ENCODE measurements at regions not wholly inside any gene's neighbourhood (a gene's known extent, or its start where the extent isn't known, plus 50 kb on each side); places are given as distances from the start of the nearest gene placed in this dataset.

GRCh38 chr16:22632606-22633005, 121.9 kb downstream of the NPIPB5 start:
- no peak overlapping the region for H3K4me3 ChIP-seq (ENCODE audit: low read depth, low read length)
- CTCF ChIA-PET: no interaction called here
- no peak for DNase-seq (ENCODE audit: low read depth, low spot score)
- no peak for TF ChIP-seq CTCF (IDR thresholded peaks at IDR 0.05; ENCODE audit: insufficient read depth, low read length, missing control alignments)
- POLR2A ChIA-PET: no interaction called here

- no peak for DNase-seq (ENCODE audit: low read depth, low spot score)
- POLR2A ChIA-PET: no interaction called here
- H3K4me3 ChIP-seq (ENCODE audit: low read depth, low read length): no peak overlapping the region
- TF ChIP-seq CTCF (IDR thresholded peaks at IDR 0.05; ENCODE audit: insufficient read depth, low read length, missing control alignments): no peak
- CTCF ChIA-PET: no interaction called here
Measured at GRCh38 chr16:22633280-22633679, 122.6 kb downstream of the NPIPB5 start.

- CTCF ChIA-PET: interaction anchor here (0.6 kb wide), 1 partner anchor 32 kb away, joined by 3 read pairs; no protein-coding TSS in a partner anchor
- no peak overlapping the region for H3K4me3 ChIP-seq (ENCODE audit: low read depth, low read length)
- POLR2A ChIA-PET: no interaction called here
- no peak for TF ChIP-seq CTCF (IDR thresholded peaks at IDR 0.05; ENCODE audit: insufficient read depth, low read length, missing control alignments)
- no peak for DNase-seq (ENCODE audit: low read depth, low spot score)
Measured at GRCh38 chr16:22633799-22634198, 123.1 kb downstream of the NPIPB5 start.

GRCh38 chr16:22634954-22635353, 124.3 kb downstream of the NPIPB5 start:
- no peak for DNase-seq (ENCODE audit: low read depth, low spot score)
- POLR2A ChIA-PET: no interaction called here
- H3K4me3 ChIP-seq (ENCODE audit: low read depth, low read length): no peak overlapping the region
- CTCF ChIA-PET: no interaction called here
- no peak for TF ChIP-seq CTCF (IDR thresholded peaks at IDR 0.05; ENCODE audit: insufficient read depth, low read length, missing control alignments)

GRCh38 chr16:22635357-22635761, 124.7 kb downstream of the NPIPB5 start:
- H3K4me3 ChIP-seq (ENCODE audit: low read depth, low read length): no peak overlapping the region
- ChIA-PET CTCF (no interaction called here), POLR2A (no interaction called here)
- DNase-seq (ENCODE audit: low read depth, low spot score): no peak
- no peak for TF ChIP-seq CTCF (IDR thresholded peaks at IDR 0.05; ENCODE audit: insufficient read depth, low read length, missing control alignments)

- no peak for DNase-seq (ENCODE audit: low read depth, low spot score)
- ChIA-PET POLR2A (no interaction called here), CTCF (interaction anchor here (0.7 kb wide), 1 partner anchor 1031 kb away, joined by 3 read pairs; no protein-coding TSS in a partner anchor)
- no peak for TF ChIP-seq CTCF (IDR thresholded peaks at IDR 0.05; ENCODE audit: insufficient read depth, low read length, missing control alignments)
- H3K4me3 ChIP-seq (ENCODE audit: low read depth, low read length): no peak overlapping the region
Measured at GRCh38 chr16:22635801-22636200, 125.1 kb downstream of the NPIPB5 start.

Data from AG04449 (cell line).